CD14-positive monocyte (primary cell): ENCODE measurements at regions not wholly inside any gene's neighbourhood (a gene's known extent, or its start where the extent isn't known, plus 50 kb on each side); places are given as distances from the start of the nearest gene placed in this dataset.

Experiments
- DNase-seq, 3 donors: peaks; one replicate each; pipeline ENCODE4 v3.0.0-alpha.2; 2011 to 2022
- H2AFZ ChIP-seq: 2 replicates; pipeline ENCODE4 v1.6.0; 2012; ENCODE audit warnings: mild to moderate bottlenecking, low read depth, low read length, inconsistent platforms; ENCODE audit not compliant: insufficient read depth, poor library complexity, severe bottlenecking
- H3K27ac ChIP-seq, 2 donors: 1 replicate in 1 of 2; 2 replicates in 1 of 2; pipeline ENCODE4 v1.5.1; 2012 to 2013; ENCODE audit warnings: low read length in 2 of 2, control low read depth in 1 of 2, inconsistent platforms in 1 of 2, low read depth in 1 of 2, mild to moderate bottlenecking in 1 of 2
- H3K27me3 ChIP-seq, 2 donors: one replicate each; pipeline versions ENCODE4 v1.6.0 to v1.6.1; 2011 to 2013; ENCODE audit warnings: low read length in 2 of 2; ENCODE audit not compliant: control insufficient read depth in 2 of 2, insufficient read depth in 2 of 2
- H3K36me3 ChIP-seq, 2 donors: replicated peaks in 1 of 2; 1 replicate in 1 of 2; 2 replicates in 1 of 2; pipeline versions ENCODE4 v1.5.1 to v1.6.1; 2012 to 2013; ENCODE audit warnings: low read length in 2 of 2, control low read depth in 1 of 2, inconsistent platforms in 1 of 2, mild to moderate bottlenecking in 1 of 2; ENCODE audit not compliant: insufficient read depth in 2 of 2, control insufficient read depth in 1 of 2
- H3K4me1 ChIP-seq, 2 donors: 1 replicate in 1 of 2; 2 replicates in 1 of 2; pipeline versions ENCODE4 v1.5.1 to v1.6.1; 2012 to 2013; ENCODE audit warnings: low read length in 2 of 2, control low read depth in 1 of 2, inconsistent platforms in 1 of 2, mild to moderate bottlenecking in 1 of 2, moderate library complexity in 1 of 2; ENCODE audit not compliant: insufficient read depth in 2 of 2, control insufficient read depth in 1 of 2
- H3K4me2 ChIP-seq: replicated peaks from 2 replicates; pipeline ENCODE3; 2012; ENCODE audit warnings: low read length, moderate library complexity, mild to moderate bottlenecking; ENCODE audit not compliant: poor library complexity, severe bottlenecking; ENCODE audit errors: extremely low read depth
- H3K4me3 ChIP-seq, 3 experiments: fragments of 200-600 bp in 1 of 3; sonication (generic) in 1 of 3; replicated peaks in 1 of 3; 1 replicate in 2 of 3; 2 replicates in 1 of 3; pipeline ENCODE4 v1.5.1; 2011 to 2013; ENCODE audit warnings: low read length in 3 of 3, mild to moderate bottlenecking in 3 of 3, control low read depth in 2 of 3, low read depth in 2 of 3, inconsistent platforms in 1 of 3, moderate library complexity in 1 of 3
- H3K79me2 ChIP-seq: 2 replicates; pipeline ENCODE4 v1.6.0; 2012; ENCODE audit warnings: mild to moderate bottlenecking, control low read depth, inconsistent platforms, low read length, moderate library complexity; ENCODE audit not compliant: insufficient read depth
- H3K9ac ChIP-seq: 2 replicates; pipeline ENCODE4 v1.6.0; 2017; ENCODE audit warnings: low read length, mild to moderate bottlenecking; ENCODE audit not compliant: insufficient read depth, poor library complexity, severe bottlenecking
- H3K9me3 ChIP-seq, 2 donors: replicated peaks in 1 of 2; 1 replicate in 1 of 2; 2 replicates in 1 of 2; pipeline versions ENCODE4 v1.5.1 to v1.6.1; 2012 to 2013; ENCODE audit warnings: low read length in 2 of 2, control low read depth in 1 of 2; ENCODE audit not compliant: control insufficient read depth in 1 of 2, insufficient read depth in 1 of 2
- H4K20me1 ChIP-seq: 2 replicates; pipeline ENCODE4 v1.6.0; 2012; ENCODE audit warnings: mild to moderate bottlenecking, low read length, control low read depth, moderate library complexity; ENCODE audit not compliant: insufficient read depth
- H3K27ac Mint-ChIP-seq, 7 donors: one replicate each; pipeline ENCODE4 v1.8.0; 2020; ENCODE audit warnings: mild to moderate bottlenecking in 7 of 7, mixed read lengths in 7 of 7, moderate library complexity in 6 of 7, inconsistent platforms in 2 of 7
- H3K27me3 Mint-ChIP-seq, 3 donors: one replicate each; pipeline ENCODE4 v1.8.0; 2021 to 2022; ENCODE audit warnings: low read depth in 3 of 3, mild to moderate bottlenecking in 3 of 3, mixed read lengths in 3 of 3, moderate library complexity in 3 of 3, inconsistent platforms in 1 of 3
- H3K36me3 Mint-ChIP-seq, 2 donors: one replicate each; pipeline ENCODE4 v1.8.0; 2020; ENCODE audit warnings: mixed read lengths in 2 of 2, inconsistent platforms in 1 of 2, mild to moderate bottlenecking in 1 of 2
- H3K4me1 Mint-ChIP-seq: one replicate; pipeline ENCODE4 v1.8.0; 2020; ENCODE audit warnings: mild to moderate bottlenecking, mixed read lengths
- H3K4me3 Mint-ChIP-seq, 2 donors: one replicate each; pipeline ENCODE4 v1.8.0; 2020; ENCODE audit warnings: mild to moderate bottlenecking in 2 of 2, mixed read lengths in 2 of 2, moderate library complexity in 1 of 2
- H3K9me3 Mint-ChIP-seq, 7 donors: one replicate each; pipeline ENCODE4 v1.8.0; 2020 to 2022; ENCODE audit warnings: mixed read lengths in 7 of 7, mild to moderate bottlenecking in 6 of 7, moderate library complexity in 6 of 7, inconsistent platforms in 2 of 7
- WGBS: methylation state at CpG from one replicate; pipeline ENCODE4 v1.1.5; 2013; ENCODE audit warnings: missing lambda C conversion rate; ENCODE audit not compliant: insufficient coverage; 5-methylcytosine and 5-hydroxymethylcytosine counted together
- intact Hi-C, 2 donors: fragments of 100-400 bp; cut with micrococcal nuclease; formaldehyde crosslinking; loops; one replicate each; pipeline versions ENCODE4 v1.15.0 to v1.15.1; 2023
- TF ChIP-seq, protein P1 (sequence below): fragments of 200-600 bp; IDR thresholded peaks from one replicate; pipeline ENCODE4 v1.8.0; 2022; ENCODE audit warnings: antibody characterized with exemption, mild to moderate bottlenecking

GRCh38 chr14:66311058-66311457, 175.1 kb upstream of the CCDC196 start:
- Mint-ChIP-seq H3K27ac (no peak overlapping the region), H3K4me1 (no peaks in the 10 kb centered on the region), H3K27me3 (peaks cover 0 to 1% (median 0%) of the 10 kb centered on the region in 3 donors), H3K9me3 (peaks cover 9 to 26% (median 14%) of the 10 kb centered on the region in 7 donors), H3K36me3 (no peaks in the 10 kb centered on the region), H3K4me3 (no peak overlapping the region)
- Histone ChIP-seq H3K9me3 (peaks cover 4 to 22% of the 10 kb centered on the region in 2 donors), H3K4me1 (no peaks in the 10 kb centered on the region), H3K36me3 (no peaks in the 10 kb centered on the region), H3K79me2 (no peaks in the 10 kb centered on the region), H4K20me1 (no peaks in the 10 kb centered on the region), H3K27ac (no peak overlapping the region), H3K4me3 (no peak overlapping the region), H3K4me2 (no peak overlapping the region), H3K27me3 (no peaks in the 10 kb centered on the region), H2AFZ (no peak overlapping the region), H3K9ac (no peak overlapping the region)
- TF ChIP-seq, protein P1, sequence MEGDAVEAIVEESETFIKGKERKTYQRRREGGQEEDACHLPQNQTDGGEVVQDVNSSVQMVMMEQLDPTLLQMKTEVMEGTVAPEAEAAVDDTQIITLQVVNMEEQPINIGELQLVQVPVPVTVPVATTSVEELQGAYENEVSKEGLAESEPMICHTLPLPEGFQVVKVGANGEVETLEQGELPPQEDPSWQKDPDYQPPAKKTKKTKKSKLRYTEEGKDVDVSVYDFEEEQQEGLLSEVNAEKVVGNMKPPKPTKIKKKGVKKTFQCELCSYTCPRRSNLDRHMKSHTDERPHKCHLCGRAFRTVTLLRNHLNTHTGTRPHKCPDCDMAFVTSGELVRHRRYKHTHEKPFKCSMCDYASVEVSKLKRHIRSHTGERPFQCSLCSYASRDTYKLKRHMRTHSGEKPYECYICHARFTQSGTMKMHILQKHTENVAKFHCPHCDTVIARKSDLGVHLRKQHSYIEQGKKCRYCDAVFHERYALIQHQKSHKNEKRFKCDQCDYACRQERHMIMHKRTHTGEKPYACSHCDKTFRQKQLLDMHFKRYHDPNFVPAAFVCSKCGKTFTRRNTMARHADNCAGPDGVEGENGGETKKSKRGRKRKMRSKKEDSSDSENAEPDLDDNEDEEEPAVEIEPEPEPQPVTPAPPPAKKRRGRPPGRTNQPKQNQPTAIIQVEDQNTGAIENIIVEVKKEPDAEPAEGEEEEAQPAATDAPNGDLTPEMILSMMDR: no peak
- 73% methylated on average over 2 of the region's 3 CpGs for WGBS
- no peak for DNase-seq
- intact Hi-C loops: no loop called here

- peaks cover 0 to 1% (median 0%) of the 10 kb centered on the region in 3 donors for H3K27me3 Mint-ChIP-seq
- intact Hi-C loops: no loop called here
- Histone ChIP-seq H3K4me3 (no peak overlapping the region), H3K4me2 (no peak overlapping the region), H3K9me3 (peaks cover 9 to 30% of the 10 kb centered on the region in 2 donors), H3K9ac (no peak overlapping the region), H2AFZ (no peak overlapping the region), H4K20me1 (no peaks in the 10 kb centered on the region), H3K27ac (no peak overlapping the region), H3K79me2 (no peaks in the 10 kb centered on the region), H3K4me1 (no peaks in the 10 kb centered on the region), H3K36me3 (no peaks in the 10 kb centered on the region), H3K27me3 (no peaks in the 10 kb centered on the region)
- WGBS: 97% methylated on average over 4 of the region's 5 CpGs
- H3K9me3 Mint-ChIP-seq: peaks cover 11 to 29% (median 15%) of the 10 kb centered on the region in 7 donors
- H3K27ac Mint-ChIP-seq: no peak overlapping the region
- no peaks in the 10 kb centered on the region for H3K36me3 Mint-ChIP-seq
- TF ChIP-seq, protein P1: no peak
- H3K4me1 Mint-ChIP-seq: no peaks in the 10 kb centered on the region
- H3K4me3 Mint-ChIP-seq: no peak overlapping the region
- DNase-seq: no peak
Measured at GRCh38 chr14:66311990-66312389, 174.2 kb upstream of the CCDC196 start.
